Activated CD4-positive, alpha-beta T cell treated with anti-CD3 and anti-CD28 coated beads for 4 hours (primary cell): ENCODE measurements at regions not wholly inside any gene's neighbourhood (a gene's known extent, or its start where the extent isn't known, plus 50 kb on each side); places are given as distances from the start of the nearest gene placed in this dataset.

Source experiments
- DNase-seq, 2 donors: peaks; one replicate each; pipeline ENCODE4 v3.0.0-alpha.2; 2020

DNA sequence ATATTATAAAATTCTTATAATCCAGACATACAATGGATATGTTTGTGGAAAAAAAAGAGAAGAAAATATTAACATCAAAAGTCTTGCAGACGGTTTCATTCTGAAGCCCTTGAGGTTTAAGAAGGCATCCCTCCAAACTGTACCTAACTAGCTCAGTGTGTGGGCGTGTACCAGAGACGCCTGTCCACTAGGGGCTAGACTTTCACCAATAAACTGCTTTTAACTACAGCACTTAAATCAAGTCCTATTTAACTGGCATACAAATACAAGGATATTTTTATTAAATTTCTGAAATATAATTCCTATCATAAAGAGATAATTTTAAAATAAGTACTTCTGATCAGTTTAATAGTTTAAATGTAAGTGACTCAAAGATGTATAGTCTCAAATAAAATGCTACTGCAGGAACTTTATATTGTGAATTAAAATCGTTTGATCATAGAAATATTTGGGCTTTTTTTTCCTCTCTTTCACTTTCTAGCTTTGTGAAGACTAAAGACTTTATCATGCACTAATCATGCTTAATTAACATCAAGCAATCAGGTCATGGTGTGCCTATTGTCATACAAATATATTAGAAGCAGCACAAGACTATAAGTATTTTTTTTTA lies 437.7 kb downstream of the SATB2 start:
- DNase-seq, result no peak

DNA sequence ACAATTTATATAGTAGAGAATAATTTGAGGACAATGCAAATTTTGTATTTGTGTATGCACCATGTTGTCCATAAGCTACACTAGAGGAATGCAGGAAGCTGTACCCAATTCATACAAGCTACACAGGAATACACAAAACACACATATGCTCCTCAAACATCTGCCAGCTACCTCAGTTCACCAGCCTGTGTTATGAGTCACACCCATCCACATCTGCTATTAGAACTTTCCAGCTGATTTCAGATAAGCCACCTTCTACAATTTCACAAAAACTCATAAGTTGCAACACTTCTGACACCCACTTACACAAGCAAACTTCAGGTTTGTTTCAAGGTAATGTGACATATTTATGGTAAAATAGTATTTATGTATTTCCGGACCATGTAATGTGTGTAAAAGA lies 438.9 kb downstream of the SATB2 start:
- DNase-seq, result no peak

DNA sequence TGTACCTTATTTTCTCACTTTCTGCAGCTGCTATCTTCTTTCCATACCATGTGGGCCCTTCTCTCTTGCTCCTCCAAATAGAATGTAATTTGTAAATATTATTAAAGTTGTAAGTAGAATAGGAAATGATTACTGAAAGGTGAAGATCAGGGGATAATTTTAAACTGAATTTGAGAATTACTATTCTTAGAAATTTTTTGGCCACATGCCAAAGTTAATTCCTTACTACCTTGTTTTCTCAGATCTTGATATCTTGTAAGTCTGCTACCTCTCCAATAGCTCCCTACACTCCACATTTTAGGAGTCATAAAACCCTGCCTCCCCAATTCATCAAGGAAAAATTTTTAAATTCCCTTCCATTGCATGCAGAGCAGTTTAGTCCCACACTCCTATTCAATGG lies 442.7 kb downstream of the SATB2 start:
- no peak for DNase-seq

DNA sequence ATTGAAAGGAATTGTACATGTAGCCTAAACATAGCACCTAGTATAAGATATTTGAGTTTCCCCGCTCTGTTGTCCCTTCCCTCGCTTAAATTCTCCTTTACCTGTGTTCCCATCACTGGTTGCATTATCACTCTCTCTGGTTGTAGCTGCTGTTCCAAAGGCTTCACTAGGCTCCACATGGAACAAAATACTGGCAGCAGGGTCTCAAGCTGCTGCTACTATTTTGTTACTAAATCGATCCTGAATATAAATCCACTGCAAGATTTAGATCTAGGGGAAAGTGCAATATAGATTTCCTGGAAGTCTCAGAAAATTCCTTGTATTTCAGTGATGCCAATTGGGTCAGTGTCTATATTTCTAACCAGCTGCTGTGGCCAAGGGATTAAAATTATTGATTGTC lies 443.5 kb downstream of the SATB2 start:
- no peak for DNase-seq

DNA sequence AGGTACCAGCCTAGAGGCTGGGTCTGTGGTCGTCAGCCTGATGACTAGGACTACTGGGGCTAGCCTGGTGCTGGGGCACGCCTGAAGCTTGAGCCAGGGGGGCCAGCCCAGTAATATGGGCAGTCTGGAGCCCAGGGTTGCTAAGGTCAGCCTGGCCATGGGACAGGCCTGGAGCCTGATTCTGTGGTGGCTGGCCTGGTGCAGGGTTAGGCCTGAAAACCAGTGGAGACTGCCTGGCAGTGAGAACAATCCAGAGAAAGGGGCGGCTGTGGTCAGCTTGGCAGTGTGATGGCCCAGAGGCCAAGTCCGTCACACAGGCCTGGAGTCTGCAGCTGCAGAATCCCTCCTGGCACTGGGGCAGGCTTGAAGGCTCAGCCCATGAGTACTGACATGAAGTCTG lies 445.8 kb downstream of the SATB2 start:
- no peak for DNase-seq

DNA sequence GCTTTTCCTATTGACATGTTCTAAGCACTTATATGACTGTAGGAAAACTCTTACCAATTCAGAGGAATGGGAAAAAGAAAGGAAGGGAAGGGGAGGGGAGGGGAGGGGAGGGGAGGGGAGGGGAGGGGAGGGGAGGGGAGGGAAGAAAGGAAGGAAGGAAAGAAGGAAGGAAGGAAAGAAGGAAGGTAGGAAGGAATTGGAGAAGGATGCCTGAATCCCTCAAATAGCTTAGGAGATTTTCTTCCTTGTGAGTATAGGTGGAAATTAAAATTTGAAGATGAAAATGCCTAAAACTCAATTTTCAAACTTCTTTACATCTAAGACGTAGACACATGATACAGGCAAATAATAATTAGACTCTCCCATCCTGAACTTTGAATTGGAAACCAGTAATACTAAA lies 463.1 kb downstream of the SATB2 start:
- DNase-seq, result no peak

DNA sequence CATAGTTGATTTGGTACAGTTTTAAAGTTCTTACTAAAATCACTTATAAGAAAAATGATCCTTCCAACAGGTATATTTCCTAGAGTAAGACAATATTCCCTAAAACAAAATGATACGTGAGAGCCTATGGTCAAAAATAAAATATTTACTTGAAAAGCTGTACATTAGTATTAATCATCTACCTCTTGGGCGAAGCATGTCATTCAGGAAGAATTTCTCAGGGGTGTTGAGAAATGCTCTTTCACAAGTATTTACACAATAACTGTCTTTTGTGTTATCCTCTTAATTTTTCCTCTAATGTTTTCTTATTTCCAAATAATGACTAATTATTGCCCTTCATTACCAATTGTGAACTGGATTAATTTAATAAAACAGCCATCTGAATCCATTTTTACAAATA lies 466.3 kb downstream of the SATB2 start:
- DNase-seq, result no peak

DNA sequence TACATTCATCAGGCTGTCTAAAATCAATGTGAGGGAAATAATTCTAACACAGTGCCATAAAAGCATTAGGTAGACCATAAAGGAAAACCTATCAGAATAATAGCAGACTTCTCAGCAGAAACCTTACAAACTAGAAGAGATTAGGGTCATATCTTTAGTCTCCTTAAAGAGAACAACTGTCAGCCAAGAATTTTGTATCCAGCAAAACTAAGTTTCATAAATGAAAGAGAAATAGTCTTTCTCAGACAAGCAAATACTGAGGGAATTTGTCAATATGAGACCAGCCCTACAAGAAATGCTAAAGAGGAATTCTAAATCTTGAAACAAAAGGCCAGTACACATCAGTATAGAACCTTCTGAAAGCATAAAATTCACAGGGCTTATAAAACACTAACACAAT lies 482.0 kb downstream of the SATB2 start:
- DNase-seq, result no peak

DNA sequence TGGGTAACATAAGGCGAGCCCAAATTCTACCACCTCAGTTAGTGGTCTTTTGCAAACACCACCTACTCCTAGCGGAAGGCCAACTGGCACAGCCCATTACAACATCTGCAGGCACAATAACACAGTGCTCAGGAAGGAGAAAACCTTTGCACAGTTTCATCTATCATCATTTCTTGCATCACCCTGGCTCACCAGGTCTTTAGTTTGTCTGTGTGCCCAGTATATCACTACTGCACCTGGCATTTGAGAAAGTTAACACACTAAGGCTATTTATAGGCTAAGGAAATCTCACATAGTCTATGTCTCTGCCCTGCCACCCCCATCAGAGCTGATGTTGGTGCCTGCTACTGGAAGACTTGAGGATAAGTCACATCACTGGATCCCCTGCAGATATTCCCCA lies 484.0 kb downstream of the SATB2 start:
- no peak for DNase-seq

DNA sequence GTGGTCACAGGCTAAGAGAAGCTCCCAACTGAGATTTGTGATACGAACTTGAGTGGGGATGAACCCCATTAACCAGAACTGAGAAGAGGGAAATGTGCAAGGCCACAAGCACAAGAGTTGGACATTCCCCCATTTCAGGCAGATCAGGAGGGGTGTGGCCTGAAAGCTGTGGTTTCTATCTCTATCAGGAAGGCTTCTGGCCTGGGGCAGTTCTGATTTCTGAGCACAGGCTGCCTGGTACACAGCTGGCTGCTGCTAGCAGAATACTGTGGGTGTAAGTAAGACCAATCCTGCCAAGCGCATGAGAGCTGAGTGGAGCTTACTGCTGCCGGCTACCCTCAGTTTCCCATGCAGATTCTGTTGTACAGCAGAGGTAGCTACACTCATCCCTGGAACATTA lies 484.6 kb downstream of the SATB2 start:
- no peak for DNase-seq

DNA sequence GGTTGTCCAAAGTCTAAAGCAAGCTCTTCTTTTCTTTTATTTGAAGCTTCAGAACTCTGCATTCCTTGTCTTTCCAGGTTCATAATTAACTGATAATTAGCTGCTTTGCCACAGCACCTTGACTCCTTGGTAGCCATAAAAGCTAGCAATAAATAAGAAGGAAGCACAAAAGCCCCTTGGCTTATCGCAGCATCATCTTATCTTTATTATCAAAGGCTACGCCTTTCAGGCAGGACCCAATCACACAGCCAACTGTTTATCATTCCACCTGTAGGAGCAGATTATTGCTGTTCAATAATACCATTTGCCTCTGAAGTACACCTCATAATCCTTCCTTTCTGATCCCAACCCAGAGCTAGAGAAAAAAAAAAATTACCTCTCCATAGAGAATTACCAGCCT lies 489.2 kb downstream of the SATB2 start:
- no peak for DNase-seq

DNA sequence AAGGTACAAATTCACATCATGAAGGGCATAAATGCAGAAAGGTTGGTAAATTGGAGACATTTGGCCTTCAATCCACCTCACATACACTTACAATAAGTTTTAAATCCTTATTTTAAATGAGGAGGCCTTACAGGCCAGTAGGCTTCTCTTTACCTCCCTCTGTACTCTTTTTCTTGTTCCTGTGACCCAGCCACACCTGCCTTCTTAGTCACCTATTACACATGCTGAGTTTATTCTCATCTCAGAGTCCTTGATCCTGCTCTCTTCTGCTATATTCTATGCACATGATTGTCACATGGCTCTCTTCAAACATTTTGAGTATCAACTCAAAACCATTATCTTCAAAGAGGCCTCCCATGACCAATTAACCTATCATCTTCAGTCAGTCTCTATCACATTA lies 491.5 kb downstream of the SATB2 start:
- no peak for DNase-seq

DNA sequence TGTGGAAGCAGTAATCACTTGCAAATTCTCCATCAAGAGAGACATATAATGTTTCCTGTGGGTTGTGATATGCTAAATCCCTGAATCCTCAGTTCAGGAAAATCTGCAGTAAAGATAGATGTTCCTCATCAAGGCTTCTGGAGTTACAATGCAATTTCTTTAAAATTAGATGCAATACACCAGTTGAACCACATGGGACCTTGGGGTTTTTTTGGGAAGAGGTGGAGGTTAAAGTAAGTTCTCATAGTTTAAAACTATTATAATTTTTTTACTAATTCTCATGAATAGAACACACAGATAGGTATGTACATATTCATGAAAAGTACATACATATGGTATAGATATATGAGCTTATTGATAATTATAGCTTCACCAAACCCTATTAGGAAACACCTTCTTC lies 496.2 kb downstream of the SATB2 start:
- DNase-seq, result no peak

DNA sequence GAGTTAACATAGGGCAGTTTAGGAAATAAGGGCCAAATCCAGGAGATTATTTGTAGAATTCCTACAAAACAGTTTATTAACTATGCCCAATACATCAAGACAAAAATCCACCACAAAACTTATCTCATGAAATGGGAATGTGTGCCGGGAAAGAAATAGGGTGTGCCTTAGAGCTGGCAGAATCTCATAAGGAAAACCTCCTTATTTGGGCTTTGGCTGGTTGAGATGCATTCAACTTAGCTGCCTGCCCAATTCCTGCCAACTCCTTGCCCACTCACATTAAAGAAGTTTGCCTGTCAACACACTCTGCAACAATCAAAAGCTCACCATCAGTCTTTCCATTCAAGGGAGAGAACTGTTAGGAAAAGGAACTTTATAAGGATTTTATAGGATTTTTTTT lies 500.6 kb downstream of the SATB2 start:
- DNase-seq, result no peak

DNA sequence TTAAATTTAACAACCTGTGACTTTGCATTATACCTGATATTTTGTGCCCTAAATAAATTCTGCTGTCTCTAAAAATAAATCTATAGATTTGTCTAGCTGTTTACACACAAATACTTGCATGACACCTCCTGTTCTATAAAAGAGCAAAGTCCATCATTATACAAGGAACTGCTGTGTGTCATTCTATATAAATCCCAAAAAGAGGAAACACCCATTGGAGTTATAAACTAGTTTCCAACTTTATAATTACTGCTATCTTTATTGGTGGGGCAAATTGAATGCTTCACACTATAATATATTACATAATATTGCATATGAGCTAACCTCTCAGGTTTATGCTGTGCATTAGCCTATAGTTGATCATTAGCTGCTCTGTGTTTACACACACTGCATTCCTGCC lies 504.4 kb downstream of the SATB2 start:
- no peak for DNase-seq

DNA sequence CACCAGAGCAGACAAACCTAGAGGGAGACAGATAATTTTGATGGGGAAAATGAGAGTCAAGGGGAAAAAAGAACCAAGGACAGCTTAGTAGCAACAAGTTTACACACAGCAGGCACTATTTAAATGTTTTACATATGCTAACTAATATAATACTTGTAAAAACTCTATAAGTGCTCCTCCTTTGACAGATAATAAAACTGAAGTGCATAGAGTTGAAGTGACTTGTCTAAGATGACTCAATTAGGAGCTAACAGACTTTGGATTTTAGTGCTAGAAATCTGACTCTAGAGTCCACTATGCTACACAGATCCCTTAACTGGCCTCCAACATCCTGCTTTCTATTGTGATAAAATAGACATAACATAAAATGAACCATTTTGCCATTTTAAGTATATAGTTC lies 506.9 kb downstream of the SATB2 start:
- no peak for DNase-seq

DNA sequence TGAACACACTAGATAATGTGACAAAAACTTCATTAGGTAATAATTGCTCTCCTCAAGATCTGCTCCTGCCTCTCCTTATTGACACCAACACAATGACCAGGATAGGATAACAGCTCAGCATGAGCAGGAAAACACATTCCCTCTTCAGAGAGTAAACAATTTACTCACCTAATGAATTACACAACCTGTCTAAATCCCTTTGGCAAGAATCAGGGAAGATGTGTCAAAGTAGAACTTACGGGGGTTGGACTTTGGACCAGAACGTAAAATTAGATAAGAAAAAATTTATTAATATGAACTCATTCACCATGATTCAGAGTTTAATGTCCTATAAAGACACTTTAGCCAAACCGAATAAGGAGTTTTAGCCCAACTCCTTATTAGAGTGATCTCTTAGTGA lies 512.2 kb downstream of the SATB2 start:
- no peak for DNase-seq

DNA sequence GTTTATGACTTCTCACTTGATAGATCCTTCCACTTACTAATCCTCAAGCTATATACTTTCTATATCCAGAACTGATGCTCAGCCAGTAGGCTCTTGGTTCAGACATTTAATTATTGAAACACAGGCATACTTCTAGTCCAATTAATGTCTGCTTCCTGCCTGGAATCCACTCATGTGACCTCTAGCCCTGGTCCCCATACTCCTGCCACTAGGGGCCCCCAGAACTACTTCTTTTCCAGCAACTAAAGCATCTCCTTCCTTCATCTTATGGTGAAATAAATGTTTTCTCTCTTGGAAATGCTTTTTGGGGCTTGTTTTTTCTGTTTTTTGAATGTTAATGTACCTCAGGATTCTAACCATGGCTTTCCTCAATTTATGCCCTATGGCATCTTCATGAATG lies 527.6 kb downstream of the SATB2 start:
- no peak for DNase-seq

DNA sequence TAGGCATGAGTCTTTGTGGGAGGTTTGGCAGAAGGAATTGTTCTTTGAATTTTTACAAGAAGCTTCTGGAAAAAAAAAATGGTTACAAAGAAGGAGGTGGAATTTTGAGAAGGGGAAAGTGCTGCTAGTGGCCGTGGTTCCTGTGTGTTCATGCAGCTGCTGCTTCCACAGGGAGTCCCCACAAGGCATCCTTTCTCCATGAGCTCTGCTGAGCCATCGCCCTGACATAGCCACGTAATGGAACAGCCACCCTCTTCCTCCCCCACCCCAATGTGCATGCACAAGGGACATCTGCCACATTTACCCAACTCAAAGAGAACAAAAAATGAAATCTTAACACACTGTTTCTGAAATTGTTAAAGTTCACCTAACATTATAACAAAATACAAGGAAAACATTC lies 529.7 kb downstream of the SATB2 start:
- no peak for DNase-seq

DNA sequence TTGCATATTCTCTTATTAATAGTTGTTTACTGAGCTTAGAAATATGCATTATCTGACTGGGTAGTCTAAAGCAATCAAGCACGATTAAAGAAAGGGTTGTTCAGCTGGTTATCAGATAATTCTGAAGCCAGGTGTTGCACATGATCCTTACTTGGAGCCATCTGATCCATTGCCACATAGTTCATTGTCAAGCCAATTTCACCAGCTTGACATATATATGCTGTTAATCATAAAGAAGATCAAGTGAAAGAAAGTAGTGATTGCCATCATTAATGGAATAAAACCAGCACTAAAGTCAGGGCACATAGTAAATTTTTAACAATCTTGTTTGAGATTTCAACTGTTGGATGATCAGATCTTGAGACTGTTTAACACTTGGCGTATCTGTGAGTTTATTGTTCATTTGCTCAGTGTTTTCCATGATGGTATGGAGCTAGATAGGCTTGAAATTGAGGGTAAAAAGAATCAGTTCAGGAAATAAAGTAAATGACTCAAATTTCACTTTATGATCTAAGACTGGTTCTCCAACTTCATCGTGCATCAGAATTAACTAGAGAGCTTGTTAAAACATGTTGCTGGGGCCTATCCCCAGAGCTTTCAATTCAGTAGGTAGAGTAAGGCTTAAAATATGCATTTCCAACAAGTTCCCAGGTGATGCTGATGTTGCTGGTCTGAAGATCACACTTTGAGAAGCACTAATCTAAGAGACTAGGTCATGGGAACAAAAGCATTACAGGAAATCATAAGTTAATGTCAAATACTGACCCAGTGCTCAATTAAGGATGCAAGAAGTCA lies 539.6 kb downstream of the SATB2 start:
- no peak for DNase-seq

DNA sequence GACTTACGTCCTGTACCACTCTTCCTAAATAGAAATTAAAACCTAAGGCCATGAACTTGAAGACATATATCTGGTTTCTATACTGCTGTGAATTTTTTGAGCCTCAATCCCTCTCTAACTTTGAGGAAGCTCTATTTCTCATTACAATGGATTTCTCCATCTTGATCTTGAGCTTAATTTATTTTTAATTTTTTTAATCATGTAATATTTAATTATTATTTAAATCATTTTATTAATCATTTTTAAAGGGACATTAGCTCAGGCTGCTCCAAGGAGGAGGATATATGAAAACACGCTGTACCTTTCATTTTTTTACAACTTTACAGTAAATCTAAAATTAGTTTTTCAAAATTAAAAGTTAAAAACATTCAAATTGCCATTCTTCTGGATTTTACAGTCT lies 540.5 kb downstream of the SATB2 start:
- no peak for DNase-seq

DNA sequence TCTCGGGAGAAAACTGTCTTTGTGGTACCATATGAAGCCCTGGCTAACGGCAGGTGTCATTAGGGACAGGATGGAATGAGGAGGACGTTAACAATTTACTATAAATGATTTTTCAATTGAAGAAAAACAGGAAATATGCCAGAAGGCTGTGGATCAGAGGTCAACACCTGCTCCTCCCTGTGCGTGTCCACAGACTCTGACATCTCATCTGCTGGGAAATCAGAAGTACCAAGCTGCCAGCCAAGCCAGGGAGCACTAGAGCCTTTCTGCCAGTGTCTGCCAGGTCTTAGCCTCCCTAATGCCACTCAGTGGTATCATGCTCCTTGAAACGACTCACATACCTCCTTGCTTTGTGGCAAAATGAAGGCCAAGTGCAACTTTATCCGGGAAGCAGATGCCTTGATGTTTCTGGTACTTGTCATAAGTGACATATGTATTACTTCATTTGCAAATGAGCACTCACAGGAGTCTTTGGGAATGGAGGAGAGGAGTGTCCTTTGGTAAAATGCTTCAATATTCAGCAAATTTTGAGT lies 541.1 kb downstream of the SATB2 start:
- no peak for DNase-seq

DNA sequence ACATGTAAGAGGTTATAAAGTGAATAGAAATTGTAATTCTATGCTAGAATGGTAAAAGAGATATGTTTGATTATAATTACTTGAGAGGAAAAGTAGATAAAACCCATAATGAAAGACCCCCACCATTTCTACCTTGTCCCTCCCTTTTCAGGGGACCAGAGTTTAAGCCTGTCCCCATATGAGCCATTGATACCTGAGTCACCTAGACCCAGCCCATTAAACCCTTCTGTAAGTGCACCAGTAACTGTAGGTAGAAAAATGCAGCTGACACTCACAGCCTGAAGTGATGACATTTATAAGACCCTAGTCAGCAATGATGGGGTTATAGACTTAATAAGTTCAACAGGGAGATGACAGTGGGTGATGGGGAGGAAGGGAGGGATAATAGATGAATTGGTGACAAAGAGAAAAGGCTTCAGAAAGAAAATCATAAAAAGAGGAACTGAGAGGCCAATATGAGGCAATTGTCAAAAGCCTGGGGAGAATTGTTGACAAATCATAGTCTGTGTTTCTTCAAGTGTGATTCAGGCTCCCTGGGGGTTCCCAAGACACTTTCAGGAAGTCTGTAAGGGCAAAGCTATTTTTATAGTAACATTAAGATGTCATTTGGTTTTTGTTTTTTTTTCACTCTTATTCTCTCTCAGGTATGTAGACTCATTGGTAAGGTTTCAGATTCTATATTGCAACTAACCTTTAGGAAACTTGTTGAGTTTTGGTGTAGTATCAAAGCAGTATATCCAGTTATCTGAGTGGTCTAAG lies 544.2 kb downstream of the SATB2 start:
- no peak for DNase-seq
